Stimulated activated naive CD8-positive, alpha-beta T cell treated with anti-CD3 and anti-CD28 coated beads, Interleukin-15, Interleukin-2, amounts not matched to agents 100 ng/mL and 50 ng/mL, for 24 hours (primary cell): ENCODE measurements at regions not wholly inside any gene's neighbourhood (a gene's known extent, or its start where the extent isn't known, plus 50 kb on each side); places are given as distances from the start of the nearest gene placed in this dataset.
"Not testable (repeated sequence)": the region's sequence is repeated elsewhere in the genome, so short reads cannot be mapped to it uniquely, and the experiment has no call there.

Experiments
- H3K27ac Mint-ChIP-seq: one replicate; pipeline ENCODE4 v1.8.0; 2021; ENCODE audit warnings: mild to moderate bottlenecking, mixed read lengths
- H3K27me3 Mint-ChIP-seq: one replicate; pipeline ENCODE4 v1.8.0; 2021; ENCODE audit warnings: mixed read lengths
- H3K36me3 Mint-ChIP-seq: one replicate; pipeline ENCODE4 v1.8.0; 2021; ENCODE audit warnings: low read depth, mixed read lengths
- H3K4me1 Mint-ChIP-seq: one replicate; pipeline ENCODE4 v1.8.0; 2021; ENCODE audit warnings: low read depth, mixed read lengths
- H3K4me3 Mint-ChIP-seq: one replicate; pipeline ENCODE4 v1.8.0; 2021; ENCODE audit warnings: mild to moderate bottlenecking, mixed read lengths
- H3K9me3 Mint-ChIP-seq: one replicate; pipeline ENCODE4 v1.8.0; 2021; ENCODE audit warnings: mixed read lengths

DNA sequence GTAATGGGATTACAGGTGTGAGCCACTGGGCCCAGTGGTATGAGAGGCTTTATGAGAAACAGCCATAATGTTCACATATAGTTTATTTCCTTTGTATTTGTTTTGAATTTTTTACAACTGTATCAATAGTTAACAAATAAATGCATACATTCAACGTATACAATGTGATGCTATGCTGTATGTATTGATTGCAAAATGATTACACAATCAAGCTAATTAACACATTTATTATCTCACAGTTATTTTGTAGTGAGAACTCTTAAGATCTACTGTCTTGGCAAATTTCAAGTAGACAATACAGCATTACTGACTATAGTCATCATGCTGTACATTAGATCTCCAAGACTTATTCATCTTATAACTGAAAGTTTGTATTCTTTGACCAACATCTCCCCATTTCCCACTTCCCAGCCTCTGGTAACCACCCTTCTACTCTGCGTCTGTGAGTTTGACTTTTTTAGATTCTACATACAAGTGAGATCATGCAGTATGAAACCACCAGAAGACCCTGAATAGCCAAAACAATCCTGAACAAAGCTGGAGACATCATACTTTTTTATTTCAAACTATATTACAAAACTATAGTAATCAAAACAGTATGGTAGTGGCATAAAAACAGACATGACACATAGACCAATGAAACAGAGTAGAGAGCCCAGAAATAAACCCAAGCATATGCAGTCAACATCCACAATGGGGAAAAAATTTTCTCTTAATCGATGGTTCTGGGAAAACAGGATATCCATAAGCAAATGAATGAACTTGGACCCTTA, 157.2 kb upstream of the RREB1 start:
- no peaks in the 10 kb centered on the region for H3K27me3 Mint-ChIP-seq
- H3K9me3 Mint-ChIP-seq = peaks cover 9% of the 10 kb centered on the region
- H3K4me3 Mint-ChIP-seq = no peak overlapping the region
- no peak overlapping the region for H3K27ac Mint-ChIP-seq
- no peaks in the 10 kb centered on the region for H3K4me1 Mint-ChIP-seq
- H3K36me3 Mint-ChIP-seq = no peaks in the 10 kb centered on the region

DNA sequence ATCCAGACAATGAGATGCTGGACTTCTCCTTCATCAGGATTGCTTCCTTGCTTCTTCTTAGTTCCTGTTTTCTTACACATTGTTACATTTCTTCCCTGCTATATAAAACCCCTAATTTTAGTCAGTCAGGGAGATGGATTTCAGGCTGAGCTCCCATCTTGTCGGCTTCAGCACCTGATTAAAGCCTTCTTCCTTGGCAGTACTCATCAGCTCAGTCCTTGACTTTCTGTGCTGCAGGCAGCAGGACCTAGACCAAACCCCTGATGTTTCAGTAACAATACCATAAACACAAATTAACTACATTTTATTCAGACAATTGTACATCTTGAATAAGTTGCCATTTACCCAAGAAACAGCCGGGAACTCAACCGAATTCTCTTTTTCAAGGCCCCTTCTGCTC, 156.4 kb upstream of the RREB1 start:
- Mint-ChIP-seq H3K36me3 (no peaks in the 10 kb centered on the region), H3K4me1 (no peaks in the 10 kb centered on the region), H3K27me3 (no peaks in the 10 kb centered on the region), H3K9me3 (peaks cover 9% of the 10 kb centered on the region), H3K27ac (no peak overlapping the region), H3K4me3 (no peak overlapping the region)

- Mint-ChIP-seq H3K4me3 (no peak overlapping the region), H3K27me3 (no peaks in the 10 kb centered on the region), H3K9me3 (peaks cover 9% of the 10 kb centered on the region), H3K27ac (no peak overlapping the region), H3K4me1 (no peaks in the 10 kb centered on the region), H3K36me3 (no peaks in the 10 kb centered on the region)
Observed at GRCh38 chr6:6952484-6952883, 155.3 kb upstream of the RREB1 start.

DNA sequence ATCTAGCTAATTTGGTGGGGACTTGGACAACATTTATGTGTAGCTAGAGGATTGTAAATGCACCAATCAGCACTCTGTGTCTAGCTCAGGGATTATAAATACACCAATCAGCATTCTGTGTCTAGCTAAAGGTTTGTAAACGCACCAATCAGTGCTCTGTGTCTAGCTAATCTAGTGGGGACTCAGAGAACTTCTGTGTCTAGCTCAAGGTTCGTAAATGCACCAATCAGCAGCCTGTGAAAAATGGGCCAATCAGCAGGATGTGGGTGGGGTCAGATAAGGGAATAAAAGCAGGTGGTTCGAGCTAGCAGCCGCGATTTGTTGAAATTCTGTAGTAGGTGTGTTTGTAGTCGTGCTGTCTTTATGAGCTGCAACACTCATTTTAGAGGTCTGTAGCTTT, 154.8 kb upstream of the RREB1 start:
- not testable (repeated sequence) for H3K4me3 Mint-ChIP-seq, H3K27me3 Mint-ChIP-seq, H3K27ac Mint-ChIP-seq, H3K9me3 Mint-ChIP-seq, H3K4me1 Mint-ChIP-seq, H3K36me3 Mint-ChIP-seq

DNA sequence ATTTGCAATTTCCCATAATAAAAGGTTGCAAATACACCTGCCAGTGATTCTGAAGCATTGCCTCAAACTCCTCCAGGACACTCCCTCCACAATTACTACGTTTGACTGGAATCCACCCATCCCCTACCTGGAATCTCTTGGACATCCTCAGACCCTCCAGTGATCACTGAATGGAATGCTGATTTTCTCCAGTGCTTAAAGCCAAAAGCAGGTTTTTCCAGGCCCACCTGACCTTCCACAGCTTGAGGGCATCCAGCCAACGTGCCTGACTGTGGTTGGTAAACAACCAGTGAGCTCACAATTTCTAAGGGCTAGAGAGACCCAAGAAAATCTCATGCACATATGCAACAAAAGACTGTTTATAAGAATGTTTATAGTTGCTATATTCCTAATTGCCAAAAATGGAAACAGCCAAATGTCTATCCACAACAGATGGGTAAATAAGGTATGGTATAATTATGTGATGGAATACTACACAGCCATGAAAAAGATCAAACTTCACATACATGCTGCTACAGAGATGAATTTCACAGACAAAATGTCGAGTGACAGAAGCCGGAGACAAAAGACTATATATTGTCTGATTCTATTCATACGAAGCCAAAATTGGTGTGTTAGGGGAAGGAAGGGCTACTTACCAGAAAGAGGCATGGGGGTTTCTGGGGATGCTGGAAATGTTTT, 147.1 kb upstream of the RREB1 start:
- H3K36me3 Mint-ChIP-seq = no peaks in the 10 kb centered on the region
- H3K4me1 Mint-ChIP-seq = no peaks in the 10 kb centered on the region
- no peak overlapping the region for H3K27ac Mint-ChIP-seq
- H3K9me3 Mint-ChIP-seq = peaks cover 4% of the 10 kb centered on the region
- H3K4me3 Mint-ChIP-seq = no peak overlapping the region
- H3K27me3 Mint-ChIP-seq = no peaks in the 10 kb centered on the region

DNA sequence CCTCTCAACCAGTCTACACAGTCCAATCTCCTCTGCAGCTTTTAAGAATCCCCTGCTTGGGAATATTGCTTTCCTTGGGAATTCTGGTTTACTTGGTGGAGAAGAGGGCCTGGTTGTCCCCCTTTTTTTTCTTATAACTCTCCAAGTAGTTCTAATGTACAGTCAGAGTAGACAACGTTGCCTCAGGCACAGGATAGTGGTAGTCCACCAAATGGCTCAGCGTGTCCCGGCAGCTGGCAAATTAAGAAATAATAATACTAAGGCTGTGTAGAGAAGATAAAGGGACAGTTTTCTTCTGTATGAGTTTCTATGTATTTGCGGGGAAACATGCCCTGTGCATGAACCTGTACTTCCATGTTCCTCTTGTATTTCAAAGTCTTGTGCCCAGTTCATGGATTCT, 145.7 kb upstream of the RREB1 start:
- H3K9me3 Mint-ChIP-seq = peaks cover 4% of the 10 kb centered on the region
- H3K36me3 Mint-ChIP-seq = no peaks in the 10 kb centered on the region
- H3K27ac Mint-ChIP-seq = no peak overlapping the region
- H3K4me3 Mint-ChIP-seq = no peak overlapping the region
- H3K4me1 Mint-ChIP-seq = no peaks in the 10 kb centered on the region
- H3K27me3 Mint-ChIP-seq = no peaks in the 10 kb centered on the region

DNA sequence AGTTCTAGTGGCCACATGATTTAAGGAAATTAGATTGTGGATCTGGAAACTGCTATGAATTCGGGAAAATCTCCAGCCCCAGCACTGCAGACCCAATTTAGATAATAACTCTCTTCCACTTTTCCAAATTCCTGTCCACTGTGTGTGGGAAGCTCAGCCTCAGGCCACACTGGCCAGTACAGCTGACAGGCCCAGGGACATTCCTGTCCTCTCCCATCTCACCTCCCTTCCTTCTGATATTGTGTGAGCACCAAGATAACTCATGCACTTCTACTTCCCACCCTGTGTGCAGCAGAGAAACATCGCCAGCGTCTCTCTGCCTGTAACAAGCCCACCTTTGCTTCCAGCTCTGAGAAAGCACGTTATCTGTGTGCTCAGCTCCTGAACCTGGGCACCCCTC, 145.1 kb upstream of the RREB1 start:
- H3K36me3 Mint-ChIP-seq = no peaks in the 10 kb centered on the region
- no peak overlapping the region for H3K4me3 Mint-ChIP-seq
- no peaks in the 10 kb centered on the region for H3K27me3 Mint-ChIP-seq
- H3K9me3 Mint-ChIP-seq = peaks cover 4% of the 10 kb centered on the region
- H3K27ac Mint-ChIP-seq = no peak overlapping the region
- no peaks in the 10 kb centered on the region for H3K4me1 Mint-ChIP-seq

DNA sequence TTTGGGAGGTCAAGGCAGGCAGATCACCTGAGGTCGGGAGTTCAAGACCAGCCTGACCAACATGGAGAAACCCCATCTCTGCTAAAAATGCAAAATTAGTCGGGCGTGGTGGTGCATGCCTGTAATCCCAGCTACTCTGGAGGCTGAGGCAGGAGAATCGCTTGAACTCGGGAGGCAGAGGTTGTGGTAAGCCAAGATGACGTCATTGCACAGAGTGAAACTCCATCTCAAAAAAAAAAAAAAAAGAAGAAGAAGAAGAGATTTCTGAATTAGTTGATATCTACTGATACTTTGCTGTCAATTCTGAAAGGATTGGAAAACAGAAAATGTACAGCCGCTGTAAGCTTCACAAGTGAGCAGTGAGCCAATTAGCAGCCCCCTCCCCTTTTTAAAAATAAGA, 144.4 kb upstream of the RREB1 start:
- H3K9me3 Mint-ChIP-seq, H3K4me1 Mint-ChIP-seq, H3K36me3 Mint-ChIP-seq, H3K4me3 Mint-ChIP-seq, H3K27me3 Mint-ChIP-seq, H3K27ac Mint-ChIP-seq: not testable (repeated sequence)

DNA sequence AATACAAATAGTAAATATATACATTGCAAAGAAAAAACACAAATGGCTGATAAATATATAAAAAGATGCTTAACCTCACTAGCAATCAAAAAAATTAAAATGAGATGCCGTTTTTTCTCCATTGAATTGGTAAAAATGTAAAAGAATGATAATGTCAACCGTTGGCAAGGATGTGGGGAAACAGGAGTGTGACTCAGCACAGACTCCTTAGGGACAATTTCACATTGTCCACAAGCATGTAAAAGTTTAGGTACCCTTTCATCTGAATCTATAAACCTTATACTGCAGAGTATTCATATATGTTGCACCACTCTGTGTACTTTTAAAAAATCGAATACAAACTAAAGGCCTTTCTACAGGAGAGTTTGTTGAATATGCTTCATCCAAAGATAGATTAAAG, 143.1 kb upstream of the RREB1 start:
- Mint-ChIP-seq H3K9me3 (peaks cover 4% of the 10 kb centered on the region), H3K27ac (no peak overlapping the region)

DNA sequence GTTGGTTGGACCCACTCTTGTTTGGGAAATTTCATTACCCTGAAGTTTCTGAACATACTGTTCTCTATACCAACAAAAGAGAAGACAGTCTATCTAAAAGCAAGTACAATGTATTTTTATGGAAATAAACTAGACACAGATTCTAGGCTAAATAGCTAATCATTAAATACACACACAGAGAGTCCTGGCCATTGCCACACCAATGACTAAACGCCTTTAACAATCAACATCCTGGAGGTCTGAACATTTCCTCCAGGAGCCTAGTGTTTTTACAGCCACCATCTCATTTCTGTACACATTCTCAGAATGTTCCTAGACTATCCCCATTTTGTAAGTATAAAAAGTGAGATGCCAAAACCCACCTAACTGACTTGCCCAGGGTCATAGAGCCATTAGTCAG, 141.6 kb upstream of the RREB1 start:
- H3K27ac Mint-ChIP-seq = no peak overlapping the region
- no peaks in the 10 kb centered on the region for H3K27me3 Mint-ChIP-seq
- H3K4me1 Mint-ChIP-seq = no peaks in the 10 kb centered on the region
- H3K4me3 Mint-ChIP-seq = no peak overlapping the region
- no peaks in the 10 kb centered on the region for H3K36me3 Mint-ChIP-seq
- no peaks in the 10 kb centered on the region for H3K9me3 Mint-ChIP-seq

More for the DNA sequence above, 143.1 kb upstream of the RREB1 start:
- Mint-ChIP-seq H3K4me1 (no peaks in the 10 kb centered on the region), H3K36me3 (no peaks in the 10 kb centered on the region), H3K27me3 (no peaks in the 10 kb centered on the region), H3K4me3 (no peak overlapping the region)

- no peak overlapping the region for H3K4me3 Mint-ChIP-seq
- no peaks in the 10 kb centered on the region for H3K27me3 Mint-ChIP-seq
- no peaks in the 10 kb centered on the region for H3K4me1 Mint-ChIP-seq
- H3K36me3 Mint-ChIP-seq = no peaks in the 10 kb centered on the region
- H3K9me3 Mint-ChIP-seq = no peaks in the 10 kb centered on the region
- no peak overlapping the region for H3K27ac Mint-ChIP-seq
Observed at GRCh38 chr6:6966569-6966968, 141.2 kb upstream of the RREB1 start.

GRCh38 chr6:6968357-6968730, 139.4 kb upstream of the RREB1 start:
- Mint-ChIP-seq H3K27me3 (no peaks in the 10 kb centered on the region), H3K9me3 (no peaks in the 10 kb centered on the region), H3K27ac (no peak overlapping the region), H3K4me3 (no peak overlapping the region), H3K4me1 (no peaks in the 10 kb centered on the region), H3K36me3 (no peaks in the 10 kb centered on the region)

- H3K27ac Mint-ChIP-seq = no peak overlapping the region
- no peaks in the 10 kb centered on the region for H3K4me1 Mint-ChIP-seq
- H3K4me3 Mint-ChIP-seq = no peak overlapping the region
- H3K27me3 Mint-ChIP-seq = no peaks in the 10 kb centered on the region
- H3K36me3 Mint-ChIP-seq = no peaks in the 10 kb centered on the region
- H3K9me3 Mint-ChIP-seq = no peaks in the 10 kb centered on the region
Observed at GRCh38 chr6:6968731-6969552, 138.8 kb upstream of the RREB1 start.

GRCh38 chr6:6969761-6970223, 138.0 kb upstream of the RREB1 start:
- no peaks in the 10 kb centered on the region for H3K36me3 Mint-ChIP-seq
- H3K4me3 Mint-ChIP-seq = no peak overlapping the region
- H3K27me3 Mint-ChIP-seq = no peaks in the 10 kb centered on the region
- H3K27ac Mint-ChIP-seq = no peak overlapping the region
- no peaks in the 10 kb centered on the region for H3K9me3 Mint-ChIP-seq
- H3K4me1 Mint-ChIP-seq = no peaks in the 10 kb centered on the region

DNA sequence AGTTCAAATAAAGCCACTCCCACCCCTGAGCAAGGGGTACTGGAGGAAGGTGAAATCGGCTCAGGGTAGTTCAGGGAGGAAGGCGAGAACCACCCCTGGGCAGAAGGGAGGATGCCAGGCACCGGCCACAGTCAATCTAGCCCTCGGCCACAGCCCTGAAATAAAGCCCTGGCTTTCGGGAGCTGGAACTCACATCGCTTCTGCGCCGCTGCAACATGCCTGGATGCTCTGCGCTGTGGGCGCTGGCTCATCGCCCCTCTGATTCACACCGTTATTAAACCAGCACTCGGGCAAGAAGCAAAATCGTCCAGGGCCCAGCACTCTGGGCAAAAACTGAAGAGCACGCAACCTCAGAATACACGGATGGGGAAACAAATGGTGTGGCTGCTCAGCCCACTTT, 136.9 kb upstream of the RREB1 start:
- H3K9me3 Mint-ChIP-seq = no peaks in the 10 kb centered on the region
- H3K36me3 Mint-ChIP-seq = no peaks in the 10 kb centered on the region
- no peaks in the 10 kb centered on the region for H3K4me1 Mint-ChIP-seq
- H3K27me3 Mint-ChIP-seq = no peaks in the 10 kb centered on the region
- H3K27ac Mint-ChIP-seq = no peak overlapping the region
- H3K4me3 Mint-ChIP-seq = no peak overlapping the region
